ENCODE measurements at regions not wholly inside any gene's neighbourhood (a gene's known extent, or its start where the extent isn't known, plus 50 kb on each side); places are given as distances from the start of the nearest gene placed in this dataset.

GRCh38 chr2:129300456-129300855 is 679.0 kb upstream of the RAB6C start:
- no peak for DNase-seq

- DNase-seq, result no peak
Measured at GRCh38 chr2:129301431-129301913, 678.0 kb upstream of the RAB6C start.

- DNase-seq, result no peak
Measured at GRCh38 chr2:129302106-129302505, 677.4 kb upstream of the RAB6C start.

- DNase-seq, result no peak
Measured at GRCh38 chr2:129302561-129303183, 676.8 kb upstream of the RAB6C start.

- no peak for DNase-seq
Measured at GRCh38 chr2:129314120-129314519, 665.3 kb upstream of the RAB6C start.

- no peak for DNase-seq
Measured at GRCh38 chr2:129318581-129319421, 660.7 kb upstream of the RAB6C start.

- DNase-seq, result no peak
Measured at GRCh38 chr2:129319422-129319717, 660.1 kb upstream of the RAB6C start.

- DNase-seq, result no peak
Measured at GRCh38 chr2:129320288-129320687, 659.2 kb upstream of the RAB6C start.

- no peak for DNase-seq
Measured at GRCh38 chr2:129324349-129324748, 655.1 kb upstream of the RAB6C start.

- no peak for DNase-seq
Measured at GRCh38 chr2:129325151-129325550, 654.3 kb upstream of the RAB6C start.

- no peak for DNase-seq
Measured at GRCh38 chr2:129329574-129329973, 649.9 kb upstream of the RAB6C start.

- DNase-seq, result no peak
Measured at GRCh38 chr2:129330504-129330903, 649.0 kb upstream of the RAB6C start.

GRCh38 chr2:129331638-129332037 is 647.8 kb upstream of the RAB6C start:
- no peak for DNase-seq

- DNase-seq, result no peak
Measured at GRCh38 chr2:129334128-129334527, 645.3 kb upstream of the RAB6C start.

GRCh38 chr2:129334696-129335410 is 644.6 kb upstream of the RAB6C start:
- DNase-seq, result no peak

GRCh38 chr2:129336276-129336675 is 643.2 kb upstream of the RAB6C start:
- DNase-seq, result no peak

- DNase-seq, result no peak
Measured at GRCh38 chr2:129337076-129337475, 642.4 kb upstream of the RAB6C start.

GRCh38 chr2:129345540-129345939 is 633.9 kb upstream of the RAB6C start:
- no peak for DNase-seq

- DNase-seq, result no peak
Measured at GRCh38 chr2:129347486-129348217, 631.8 kb upstream of the RAB6C start.

- DNase-seq, result no peak
Measured at GRCh38 chr2:129354631-129355030, 624.8 kb upstream of the RAB6C start.

GRCh38 chr2:129361688-129362087 is 617.8 kb upstream of the RAB6C start:
- DNase-seq, result no peak

- no peak for DNase-seq
Measured at GRCh38 chr2:129366263-129366662, 613.2 kb upstream of the RAB6C start.

- DNase-seq, result no peak
Measured at GRCh38 chr2:129367107-129367506, 612.4 kb upstream of the RAB6C start.

Data from SIG-M5 (cell line).